DND-41 (cell line): ENCODE measurements at regions not wholly inside any gene's neighbourhood (a gene's known extent, or its start where the extent isn't known, plus 50 kb on each side); places are given as distances from the start of the nearest gene placed in this dataset.

Experiments
- ATAC-seq: fragments of 200-7000 bp; cut with Tn5 transposase; 3 replicates; pipeline ENCODE4 v1.9.1; 2021; ENCODE audit warnings: low read depth; ENCODE audit not compliant: insufficient read depth
- DNase-seq: peaks from one replicate; pipeline ENCODE4 v3.0.0-alpha.2; 2020
- H2AFZ ChIP-seq: 2 replicates; pipeline ENCODE4 v1.6.0; 2012; ENCODE audit warnings: low read depth, low read length
- H3K27ac ChIP-seq: 2 replicates; pipeline ENCODE4 v1.5.1; 2012; ENCODE audit warnings: low read length, inconsistent platforms
- H3K27me3 ChIP-seq: fragments of 200-600 bp; sonication (generic); 2 replicates; pipeline ENCODE4 v1.6.0; 2012; ENCODE audit warnings: low read length, mild to moderate bottlenecking, inconsistent platforms; ENCODE audit not compliant: insufficient read depth, poor library complexity
- H3K36me3 ChIP-seq: 2 replicates; pipeline ENCODE4 v1.5.1; 2012; ENCODE audit warnings: low read length, inconsistent platforms; ENCODE audit not compliant: insufficient read depth
- H3K4me1 ChIP-seq: 2 replicates; pipeline ENCODE4 v1.5.1; 2012; ENCODE audit warnings: mild to moderate bottlenecking, low read length; ENCODE audit not compliant: insufficient read depth
- H3K4me2 ChIP-seq: 2 replicates; pipeline ENCODE4 v1.6.0; 2012; ENCODE audit warnings: mild to moderate bottlenecking, moderate library complexity, low read length, inconsistent platforms; ENCODE audit not compliant: insufficient read depth
- H3K4me3 ChIP-seq, 2 experiments: fragments of 200-600 bp in 1 of 2; shearing (Covaris generic) in 1 of 2; 2 replicates each; pipeline ENCODE4 v1.5.1; 2012 to 2016; ENCODE audit warnings: inconsistent platforms in 2 of 2, low read length in 2 of 2, mild to moderate bottlenecking in 2 of 2, low read depth in 1 of 2, moderate library complexity in 1 of 2
- H3K79me2 ChIP-seq: 2 replicates; pipeline ENCODE4 v1.6.0; 2012; ENCODE audit warnings: low read length, inconsistent platforms; ENCODE audit not compliant: insufficient read depth
- H3K9ac ChIP-seq: 2 replicates; pipeline ENCODE4 v1.6.0; 2012; ENCODE audit warnings: low read depth, mild to moderate bottlenecking, inconsistent platforms, low read length, moderate library complexity
- H3K9me3 ChIP-seq: 2 replicates; pipeline ENCODE4 v1.5.1; 2012; ENCODE audit warnings: low read length, moderate library complexity, mild to moderate bottlenecking, inconsistent platforms; ENCODE audit not compliant: insufficient read depth, severe bottlenecking
- H4K20me1 ChIP-seq: 2 replicates; pipeline ENCODE4 v1.6.0; 2012; ENCODE audit warnings: low read length; ENCODE audit not compliant: insufficient read depth
- EZH2 ChIP-seq: IDR thresholded peaks from 3 replicates; pipeline ENCODE4 v1.6.1; 2012; ENCODE audit warnings: borderline replicate concordance, low read depth, mild to moderate bottlenecking, moderate library complexity, low read length, inconsistent platforms; ENCODE audit not compliant: severe bottlenecking
- TF ChIP-seq, protein P1 (sequence below): IDR thresholded peaks from 2 replicates; pipeline ENCODE4 v1.5.1; 2012; ENCODE audit warnings: borderline replicate concordance, low read length, moderate library complexity, mild to moderate bottlenecking; ENCODE audit not compliant: poor library complexity, severe bottlenecking; ENCODE audit errors: extremely low read depth

- Histone ChIP-seq H3K4me2 (no peak overlapping the region), H4K20me1 (no peaks in the 10 kb centered on the region), H3K4me1 (no peaks in the 10 kb centered on the region), H3K9me3 (no peaks in the 10 kb centered on the region), H3K79me2 (no peaks in the 10 kb centered on the region), H3K36me3 (no peaks in the 10 kb centered on the region), H3K4me3 (no peak overlapping the region), H2AFZ (no peak overlapping the region), H3K27me3 (peaks cover 2% of the 10 kb centered on the region), H3K27ac (no peak overlapping the region), H3K9ac (no peak overlapping the region)
- no peak for ATAC-seq
- TF ChIP-seq, protein P1, sequence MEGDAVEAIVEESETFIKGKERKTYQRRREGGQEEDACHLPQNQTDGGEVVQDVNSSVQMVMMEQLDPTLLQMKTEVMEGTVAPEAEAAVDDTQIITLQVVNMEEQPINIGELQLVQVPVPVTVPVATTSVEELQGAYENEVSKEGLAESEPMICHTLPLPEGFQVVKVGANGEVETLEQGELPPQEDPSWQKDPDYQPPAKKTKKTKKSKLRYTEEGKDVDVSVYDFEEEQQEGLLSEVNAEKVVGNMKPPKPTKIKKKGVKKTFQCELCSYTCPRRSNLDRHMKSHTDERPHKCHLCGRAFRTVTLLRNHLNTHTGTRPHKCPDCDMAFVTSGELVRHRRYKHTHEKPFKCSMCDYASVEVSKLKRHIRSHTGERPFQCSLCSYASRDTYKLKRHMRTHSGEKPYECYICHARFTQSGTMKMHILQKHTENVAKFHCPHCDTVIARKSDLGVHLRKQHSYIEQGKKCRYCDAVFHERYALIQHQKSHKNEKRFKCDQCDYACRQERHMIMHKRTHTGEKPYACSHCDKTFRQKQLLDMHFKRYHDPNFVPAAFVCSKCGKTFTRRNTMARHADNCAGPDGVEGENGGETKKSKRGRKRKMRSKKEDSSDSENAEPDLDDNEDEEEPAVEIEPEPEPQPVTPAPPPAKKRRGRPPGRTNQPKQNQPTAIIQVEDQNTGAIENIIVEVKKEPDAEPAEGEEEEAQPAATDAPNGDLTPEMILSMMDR, result no peak
- no peak for TF ChIP-seq EZH2
- no peak for DNase-seq
Observed at GRCh38 chr17:68749349-68750207, 148.4 kb upstream of the FAM20A start.

GRCh38 chr17:68748381-68748780 is 147.2 kb upstream of the FAM20A start:
- no peak overlapping the region for H3K4me2 ChIP-seq
- no peaks in the 10 kb centered on the region for H3K36me3 ChIP-seq
- H3K9ac ChIP-seq, result no peak overlapping the region
- H3K4me3 ChIP-seq, result no peak overlapping the region
- TF ChIP-seq EZH2, result no peak
- TF ChIP-seq, protein P1, result no peak
- no peaks in the 10 kb centered on the region for H3K9me3 ChIP-seq
- no peak for DNase-seq
- H2AFZ ChIP-seq, result no peak overlapping the region
- no peaks in the 10 kb centered on the region for H3K4me1 ChIP-seq
- H3K27ac ChIP-seq, result no peak overlapping the region
- no peaks in the 10 kb centered on the region for H4K20me1 ChIP-seq
- no peak for ATAC-seq
- H3K79me2 ChIP-seq, result no peaks in the 10 kb centered on the region
- H3K27me3 ChIP-seq, result peaks cover 2% of the 10 kb centered on the region

DNA sequence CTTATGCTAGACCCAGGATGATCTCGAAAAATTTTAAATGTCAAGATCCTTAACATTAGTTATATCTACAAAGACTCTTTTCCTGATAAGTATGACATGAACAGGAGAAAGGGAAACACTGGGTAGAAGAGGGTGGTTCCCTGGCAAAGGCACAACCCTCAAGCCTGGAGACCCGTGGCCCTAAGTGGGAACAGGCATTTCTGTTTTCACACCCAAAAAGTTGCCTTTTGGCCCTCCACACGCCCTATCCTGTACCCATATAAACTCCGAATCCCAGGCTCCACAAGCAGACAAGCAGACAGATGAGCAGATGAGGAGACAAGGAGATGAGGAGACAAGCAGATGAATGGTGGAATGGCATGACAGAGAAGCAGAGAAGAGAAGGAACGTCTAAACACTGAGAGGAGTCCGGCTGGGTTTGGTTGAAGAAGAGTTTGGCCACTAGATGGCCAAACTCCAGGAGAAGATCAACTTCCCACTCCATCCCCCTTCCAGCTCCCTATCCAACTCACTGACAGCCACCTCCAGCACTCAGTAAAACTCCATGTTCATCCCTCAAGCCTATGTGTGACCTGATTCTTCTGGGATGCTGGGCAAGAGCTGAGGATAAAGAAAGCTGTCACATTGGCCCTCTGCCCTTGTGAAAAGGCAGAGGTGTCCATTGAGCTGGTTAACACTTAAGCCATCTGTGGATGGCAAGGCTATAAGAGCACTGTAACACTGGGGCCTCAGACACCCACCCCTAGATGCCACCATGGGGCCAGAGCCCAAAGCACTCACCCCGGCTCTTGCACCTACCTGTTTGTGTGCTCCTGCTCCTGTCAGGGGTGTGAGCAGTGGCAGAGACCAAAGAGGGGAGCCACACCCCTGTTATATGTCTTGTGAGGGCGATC is 139.6 kb upstream of the FAM20A start:
- Histone ChIP-seq H2AFZ (no peak overlapping the region), H3K4me2 (no peak overlapping the region), H3K4me1 (no peaks in the 10 kb centered on the region), H3K27me3 (peaks cover 5% of the 10 kb centered on the region), H3K9ac (no peak overlapping the region), H3K79me2 (no peaks in the 10 kb centered on the region), H3K36me3 (no peaks in the 10 kb centered on the region), H3K4me3 (no peak overlapping the region), H4K20me1 (no peaks in the 10 kb centered on the region), H3K27ac (no peak overlapping the region), H3K9me3 (no peaks in the 10 kb centered on the region)
- DNase-seq (no peak), ATAC-seq (no peak)
- no peak for TF ChIP-seq EZH2
- TF ChIP-seq, protein P1, result no peak
